ENCODE measurements at regions not wholly inside any gene's neighbourhood (a gene's known extent, or its start where the extent isn't known, plus 50 kb on each side); places are given as distances from the start of the nearest gene placed in this dataset.
A peak's percentile ranks its signal among the peaks of the same experiment; 100 is the strongest.

DNA sequence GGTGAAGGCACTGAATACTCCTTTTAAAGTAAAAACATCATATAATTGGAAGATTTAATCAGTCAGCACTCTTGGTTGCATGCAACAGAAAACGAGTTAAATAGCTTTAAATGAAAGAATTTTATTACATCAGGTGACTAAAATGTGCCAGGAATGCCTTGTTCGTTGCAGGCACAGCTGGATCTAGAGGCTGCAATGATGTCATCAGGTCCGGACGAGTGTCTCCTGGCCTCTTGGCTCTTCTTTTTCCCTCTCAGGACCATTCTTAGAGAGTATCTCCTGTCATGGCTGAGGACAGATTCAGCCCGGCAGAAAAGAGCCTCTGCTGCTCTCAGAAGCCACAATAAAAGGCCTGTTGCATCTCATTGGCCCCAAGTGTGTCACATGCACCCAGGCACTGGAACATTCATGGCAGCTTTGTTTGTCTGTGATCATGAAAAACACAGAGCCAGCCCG is 510.7 kb upstream of the SULF2 start:
- TF ChIP-seq, protein P1, sequence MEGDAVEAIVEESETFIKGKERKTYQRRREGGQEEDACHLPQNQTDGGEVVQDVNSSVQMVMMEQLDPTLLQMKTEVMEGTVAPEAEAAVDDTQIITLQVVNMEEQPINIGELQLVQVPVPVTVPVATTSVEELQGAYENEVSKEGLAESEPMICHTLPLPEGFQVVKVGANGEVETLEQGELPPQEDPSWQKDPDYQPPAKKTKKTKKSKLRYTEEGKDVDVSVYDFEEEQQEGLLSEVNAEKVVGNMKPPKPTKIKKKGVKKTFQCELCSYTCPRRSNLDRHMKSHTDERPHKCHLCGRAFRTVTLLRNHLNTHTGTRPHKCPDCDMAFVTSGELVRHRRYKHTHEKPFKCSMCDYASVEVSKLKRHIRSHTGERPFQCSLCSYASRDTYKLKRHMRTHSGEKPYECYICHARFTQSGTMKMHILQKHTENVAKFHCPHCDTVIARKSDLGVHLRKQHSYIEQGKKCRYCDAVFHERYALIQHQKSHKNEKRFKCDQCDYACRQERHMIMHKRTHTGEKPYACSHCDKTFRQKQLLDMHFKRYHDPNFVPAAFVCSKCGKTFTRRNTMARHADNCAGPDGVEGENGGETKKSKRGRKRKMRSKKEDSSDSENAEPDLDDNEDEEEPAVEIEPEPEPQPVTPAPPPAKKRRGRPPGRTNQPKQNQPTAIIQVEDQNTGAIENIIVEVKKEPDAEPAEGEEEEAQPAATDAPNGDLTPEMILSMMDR (IDR thresholded peaks at IDR 0.05): no peak
- H3K9me3 ChIP-seq: no peaks in the 10 kb centered on the region
- peaks cover 0 to 36% (median 26%) of the 10 kb centered on the region in 4 donors for H3K4me1 ChIP-seq
- H3K4me3 ChIP-seq: no peak overlapping the region
- H3K27ac ChIP-seq: peak overlapping the region; percentile 33 to 45
- intact Hi-C loops (cut with DNase I; ENCODE audit: low total_unique reads): no loop called here
- H3K36me3 ChIP-seq: no peaks in the 10 kb centered on the region
- no peak for DNase-seq
- no peaks in the 10 kb centered on the region for H3K27me3 ChIP-seq

DNA sequence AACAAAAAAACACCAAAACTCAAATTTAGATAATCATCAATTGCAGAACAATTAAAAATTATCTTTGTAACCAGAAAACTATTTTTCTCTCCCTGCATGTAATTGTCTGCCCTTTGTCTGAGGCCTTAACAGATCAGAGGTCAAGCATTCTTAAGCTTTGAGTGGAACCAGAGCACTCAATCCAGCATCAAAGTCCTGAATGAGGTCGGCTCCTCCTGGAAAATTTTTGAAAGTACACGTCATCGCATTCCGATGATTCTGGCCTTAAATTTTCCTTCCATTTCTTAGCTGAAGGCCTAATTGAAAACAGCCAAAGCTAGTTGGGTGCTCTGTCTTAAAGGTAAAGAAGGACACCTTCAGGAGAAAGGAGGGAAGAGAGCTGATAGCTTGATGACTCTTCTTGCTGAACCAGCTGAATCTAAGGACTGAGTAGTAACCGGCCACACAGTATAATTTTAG is 510.2 kb upstream of the SULF2 start:
- H3K4me1 ChIP-seq: peaks cover 0 to 36% (median 26%) of the 10 kb centered on the region in 4 donors
- no peak overlapping the region for H3K4me3 ChIP-seq
- peak overlapping the region; percentile 33 to 45 for H3K27ac ChIP-seq
- no peaks in the 10 kb centered on the region for H3K9me3 ChIP-seq
- no peaks in the 10 kb centered on the region for H3K36me3 ChIP-seq
- no peaks in the 10 kb centered on the region for H3K27me3 ChIP-seq
- intact Hi-C loops (cut with DNase I; ENCODE audit: low total_unique reads): no loop called here
- DNase-seq: no peak
- TF ChIP-seq, protein P1 (IDR thresholded peaks at IDR 0.05): peak; percentile 13 to 21

DNA sequence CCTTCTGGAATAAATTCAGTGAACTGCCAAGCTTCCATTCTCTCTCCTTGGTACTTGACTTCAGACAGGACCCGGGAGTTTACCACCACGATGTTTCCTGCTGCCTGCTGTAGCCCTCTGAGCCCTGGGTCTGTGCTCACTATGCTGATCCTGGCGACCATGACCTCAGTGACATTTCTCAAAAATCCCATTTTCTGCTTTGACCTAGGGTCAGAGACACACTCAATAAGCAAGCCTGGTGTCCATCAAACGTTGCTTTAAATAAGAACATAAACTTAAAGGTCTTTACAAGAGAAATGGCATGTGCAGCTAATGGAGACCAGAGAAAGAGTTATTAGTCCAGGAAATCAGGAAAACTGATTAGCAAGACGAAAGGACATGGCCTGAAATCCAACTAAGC is 509.7 kb upstream of the SULF2 start:
- TF ChIP-seq, protein P1 (IDR thresholded peaks at IDR 0.05): no peak
- intact Hi-C loops (cut with DNase I; ENCODE audit: low total_unique reads): no loop called here
- no peaks in the 10 kb centered on the region for H3K9me3 ChIP-seq
- H3K4me1 ChIP-seq: peaks cover 0 to 36% (median 26%) of the 10 kb centered on the region in 4 donors
- no peaks in the 10 kb centered on the region for H3K36me3 ChIP-seq
- no peaks in the 10 kb centered on the region for H3K27me3 ChIP-seq
- no peak for DNase-seq
- no peak overlapping the region for H3K4me3 ChIP-seq
- H3K27ac ChIP-seq: peak overlapping the region; percentile 33 to 45

DNA sequence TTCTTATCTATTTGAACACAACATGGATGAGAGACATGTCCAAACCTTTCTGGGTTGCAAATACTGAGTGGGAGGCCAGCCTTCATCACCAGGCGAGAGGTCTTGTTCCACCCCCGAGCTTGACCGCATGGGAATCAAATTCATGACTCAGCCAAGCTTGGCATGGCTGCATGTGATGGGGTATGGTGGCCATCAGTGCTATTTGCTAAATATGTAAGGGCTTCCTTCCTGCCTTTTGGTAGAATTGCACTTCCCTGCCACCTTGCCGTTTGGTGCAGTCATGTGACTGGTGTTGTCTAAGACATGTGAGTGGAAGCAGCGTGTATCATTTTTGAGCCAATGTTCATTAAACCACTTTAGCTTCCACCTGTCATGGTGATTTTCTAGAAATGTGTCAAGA is 508.9 kb upstream of the SULF2 start:
- H3K4me3 ChIP-seq: no peak overlapping the region
- no peaks in the 10 kb centered on the region for H3K36me3 ChIP-seq
- H3K27ac ChIP-seq: peak overlapping the region in 1 of 2 donors; percentile 45
- no peak for DNase-seq
- TF ChIP-seq, protein P1 (IDR thresholded peaks at IDR 0.05): no peak
- no peaks in the 10 kb centered on the region for H3K9me3 ChIP-seq
- intact Hi-C loops (cut with DNase I; ENCODE audit: low total_unique reads): no loop called here
- H3K27me3 ChIP-seq: no peaks in the 10 kb centered on the region
- H3K4me1 ChIP-seq: peaks cover 0 to 39% (median 29%) of the 10 kb centered on the region in 4 donors

DNA sequence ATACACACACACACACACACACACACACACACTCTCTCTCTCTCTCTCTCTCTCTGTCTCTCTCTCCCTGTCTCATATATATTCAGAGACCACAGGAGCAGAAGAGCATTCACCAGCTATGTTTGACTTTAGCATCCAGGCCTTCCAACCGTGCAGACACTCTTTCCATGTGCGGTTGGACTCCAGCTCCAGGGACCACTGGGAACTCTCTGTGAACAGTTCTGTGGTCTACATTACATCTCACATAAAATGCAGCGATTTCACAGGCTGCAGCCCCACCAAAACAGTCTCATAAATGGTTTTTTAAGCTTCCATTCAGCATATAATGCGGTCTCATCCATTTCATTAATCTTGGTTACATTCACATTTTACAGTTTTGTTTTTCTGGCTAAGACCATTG is 508.4 kb upstream of the SULF2 start:
- no peak overlapping the region for H3K27ac ChIP-seq
- H3K27me3 ChIP-seq: no peaks in the 10 kb centered on the region
- intact Hi-C loops (cut with DNase I; ENCODE audit: low total_unique reads): no loop called here
- H3K9me3 ChIP-seq: no peaks in the 10 kb centered on the region
- no peak overlapping the region for H3K4me3 ChIP-seq
- H3K4me1 ChIP-seq: peaks cover 0 to 39% (median 28%) of the 10 kb centered on the region in 4 donors
- TF ChIP-seq, protein P1 (IDR thresholded peaks at IDR 0.05): no peak
- H3K36me3 ChIP-seq: no peaks in the 10 kb centered on the region
- DNase-seq: no peak

DNA sequence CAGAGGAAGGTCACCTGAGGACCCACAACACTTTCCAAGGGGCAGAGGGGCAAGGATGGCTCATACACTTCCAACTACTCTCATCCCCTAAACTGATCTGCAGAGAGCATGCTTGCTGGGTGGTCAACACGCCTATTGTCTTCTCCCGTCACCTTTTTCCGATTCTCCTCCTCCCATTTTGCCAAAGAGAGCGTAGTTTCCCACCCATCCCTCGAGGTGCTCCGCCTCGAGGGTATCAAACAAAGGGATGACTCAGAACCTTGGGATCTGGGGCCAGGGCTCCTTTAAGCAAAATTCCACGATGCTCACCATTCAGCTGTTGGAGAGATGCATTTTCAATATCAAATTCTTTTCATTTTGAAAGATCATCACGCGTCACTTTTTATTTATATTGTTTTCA is 507.5 kb upstream of the SULF2 start:
- Histone ChIP-seq H3K4me1 (peaks cover 0 to 39% (median 27%) of the 10 kb centered on the region in 4 donors), H3K36me3 (no peaks in the 10 kb centered on the region), H3K4me3 (no peak overlapping the region), H3K27ac (no peak overlapping the region), H3K27me3 (no peaks in the 10 kb centered on the region), H3K9me3 (no peaks in the 10 kb centered on the region)
- no peak for DNase-seq
- intact Hi-C loops (cut with DNase I; ENCODE audit: low total_unique reads): no loop called here
- TF ChIP-seq, protein P1 (IDR thresholded peaks at IDR 0.05): no peak
